Peyer's patch (tissue), 4 donors: ENCODE measurements at regions not wholly inside any gene's neighbourhood (a gene's known extent, or its start where the extent isn't known, plus 50 kb on each side); places are given as distances from the start of the nearest gene placed in this dataset.

Source experiments
- CTCF ChIP-seq, 6 experiments: fragments of 450-650 bp in 4 of 6; fragments of 200-600 bp in 2 of 6; sonication (generic) in 1 of 6; IDR thresholded peaks; one replicate each; pipeline ENCODE4 v1.5.1; 2017 to 2019; ENCODE audit warnings: antibody characterized with exemption in 6 of 6, mild to moderate bottlenecking in 3 of 6, moderate library complexity in 1 of 6
- POLR2A ChIP-seq, 2 donors: fragments of 450-650 bp; IDR thresholded peaks; one replicate each; pipeline ENCODE4 v1.5.1; 2017; ENCODE audit warnings: antibody characterized with exemption in 2 of 2, mild to moderate bottlenecking in 2 of 2, moderate library complexity in 2 of 2

GRCh38 chr15:61404567-61404966 lies 175.5 kb upstream of the RORA start:
- no peak for TF ChIP-seq CTCF (IDR thresholded peaks at IDR 0.05)
- TF ChIP-seq POLR2A (IDR thresholded peaks at IDR 0.05): no peak
